ENCODE measurements at regions not wholly inside any gene's neighbourhood (a gene's known extent, or its start where the extent isn't known, plus 50 kb on each side); places are given as distances from the start of the nearest gene placed in this dataset.
"Not testable (repeated sequence)": the region's sequence is repeated elsewhere in the genome, so short reads cannot be mapped to it uniquely, and the experiment has no call there.

- no peak for TF ChIP-seq CTCF (IDR thresholded peaks at IDR 0.05)
Measured at GRCh38 chr2:94767336-94767735, 103.9 kb upstream of the TEKT4 start.

GRCh38 chr2:94769733-94770132 lies 101.5 kb upstream of the TEKT4 start:
- DNase-seq (ENCODE audit: low spot score in 2 of 2): no peak
- TF ChIP-seq CTCF (IDR thresholded peaks at IDR 0.05): no peak
- Histone ChIP-seq H3K36me3 (no peaks in the 10 kb centered on the region), H3K27ac (no peak overlapping the region), H3K9me3 (no peaks in the 10 kb centered on the region), H3K4me3 (no peak overlapping the region), H3K27me3 (no peaks in the 10 kb centered on the region), H3K4me1 (no peaks in the 10 kb centered on the region)
- intact Hi-C loops (cut with DNase I): no loop called here

More at GRCh38 chr2:94767336-94767735, 103.9 kb upstream of the TEKT4 start:
- no peak overlapping the region for H3K27ac ChIP-seq
- no peaks in the 10 kb centered on the region for H3K9me3 ChIP-seq
- intact Hi-C loops (cut with DNase I): no loop called here
- no peak for DNase-seq (ENCODE audit: low spot score in 2 of 2)
- no peaks in the 10 kb centered on the region for H3K27me3 ChIP-seq
- H3K4me3 ChIP-seq: no peak overlapping the region
- no peaks in the 10 kb centered on the region for H3K4me1 ChIP-seq
- H3K36me3 ChIP-seq: no peaks in the 10 kb centered on the region

- H3K36me3 ChIP-seq: no peaks in the 10 kb centered on the region
- no peak for TF ChIP-seq CTCF (IDR thresholded peaks at IDR 0.05)
- H3K27ac ChIP-seq: no peak overlapping the region
- intact Hi-C loops (cut with DNase I): no loop called here
- H3K4me3 ChIP-seq: no peak overlapping the region
- H3K9me3 ChIP-seq: no peaks in the 10 kb centered on the region
- DNase-seq (ENCODE audit: low spot score in 2 of 2): no peak
- H3K27me3 ChIP-seq: no peaks in the 10 kb centered on the region
- H3K4me1 ChIP-seq: no peaks in the 10 kb centered on the region
Measured at GRCh38 chr2:94774851-94775250, 96.4 kb upstream of the TEKT4 start.

- Histone ChIP-seq H3K4me3 (no peak overlapping the region), H3K27ac (no peak overlapping the region), H3K36me3 (no peaks in the 10 kb centered on the region), H3K4me1 (no peaks in the 10 kb centered on the region), H3K27me3 (no peaks in the 10 kb centered on the region), H3K9me3 (no peaks in the 10 kb centered on the region)
- intact Hi-C loops (cut with DNase I): no loop called here
- TF ChIP-seq CTCF (IDR thresholded peaks at IDR 0.05): no peak
- DNase-seq (ENCODE audit: low spot score in 2 of 2): no peak
Measured at GRCh38 chr2:94776036-94776435, 95.2 kb upstream of the TEKT4 start.

DNA sequence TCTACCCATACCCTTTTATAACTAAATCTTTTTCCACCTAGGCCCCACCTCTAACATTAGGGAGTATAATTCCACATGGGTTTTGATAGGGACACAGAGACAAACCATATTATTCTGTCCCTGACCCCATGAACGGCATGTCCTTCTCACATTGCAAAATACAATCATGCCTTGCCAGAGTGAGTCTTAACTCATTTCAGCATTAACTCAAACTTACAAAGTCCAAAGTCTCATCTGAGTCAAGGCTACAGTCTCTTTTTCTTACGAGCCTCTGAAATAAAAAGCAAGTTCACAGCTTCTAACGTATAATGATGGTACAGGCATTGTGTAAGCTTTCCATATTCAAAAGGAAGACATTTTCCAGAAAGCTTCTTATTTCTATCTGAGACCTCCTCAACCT lies 86.1 kb upstream of the TEKT4 start:
- H3K4me1 ChIP-seq; H3K27ac ChIP-seq; H3K4me3 ChIP-seq; H3K36me3 ChIP-seq; H3K27me3 ChIP-seq; H3K9me3 ChIP-seq; DNase-seq (ENCODE audit: low spot score in 2 of 2); intact Hi-C loops (cut with DNase I): not testable (repeated sequence)

DNA sequence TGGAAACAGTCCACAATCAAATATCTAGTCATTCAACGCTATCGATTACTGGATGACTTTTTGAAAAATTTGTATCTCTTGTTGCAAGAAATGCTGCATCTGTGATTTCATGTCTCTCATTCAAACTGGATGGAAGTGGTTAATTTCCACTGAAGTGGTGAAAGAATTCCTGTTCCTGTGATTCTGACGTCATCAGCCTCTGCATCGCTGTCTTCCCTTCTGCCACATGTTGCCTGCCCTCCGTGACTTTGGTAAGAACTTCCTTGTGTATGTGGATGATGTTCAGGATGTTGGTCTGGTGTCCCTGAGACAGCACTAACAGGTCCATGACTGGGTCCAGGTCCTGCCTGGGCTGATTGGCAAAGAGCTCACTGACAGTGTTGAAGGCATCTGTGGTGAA lies 84.8 kb upstream of the TEKT4 start:
- intact Hi-C loops (cut with DNase I); DNase-seq (ENCODE audit: low spot score in 2 of 2): not testable (repeated sequence)

DNA sequence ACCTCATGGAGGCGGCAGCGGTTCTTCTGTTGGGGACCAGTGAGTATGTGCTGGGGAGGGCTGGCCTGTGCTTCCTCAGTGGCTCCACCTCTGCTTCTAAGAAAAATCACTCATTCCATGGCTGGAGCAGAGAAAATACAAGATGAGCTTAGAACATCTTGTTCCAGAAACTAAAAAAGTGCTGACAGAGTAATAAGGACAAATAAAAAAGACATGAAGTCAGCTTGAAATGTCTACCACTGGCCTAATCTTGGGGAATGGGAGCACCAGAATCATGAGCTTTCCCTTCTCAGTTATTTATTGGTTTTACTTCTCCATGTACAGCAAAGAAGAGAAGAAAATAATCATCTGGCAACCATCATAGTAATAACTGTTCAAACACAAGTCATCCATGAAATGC lies 81.1 kb upstream of the TEKT4 start:
- H3K27ac ChIP-seq; H3K36me3 ChIP-seq; H3K4me1 ChIP-seq; intact Hi-C loops (cut with DNase I); H3K27me3 ChIP-seq; H3K4me3 ChIP-seq; DNase-seq (ENCODE audit: low spot score in 2 of 2); H3K9me3 ChIP-seq: not testable (repeated sequence)

More for the DNA sequence above, 84.8 kb upstream of the TEKT4 start:
- H3K27ac ChIP-seq, H3K9me3 ChIP-seq, H3K27me3 ChIP-seq, H3K4me1 ChIP-seq, H3K36me3 ChIP-seq, H3K4me3 ChIP-seq: not testable (repeated sequence)

Data from ascending aorta (tissue), 2 donors.